ENCODE measurements at regions not wholly inside any gene's neighbourhood (a gene's known extent, or its start where the extent isn't known, plus 50 kb on each side); places are given as distances from the start of the nearest gene placed in this dataset.

GRCh38 chr2:192828947-192829346 is 634.2 kb upstream of the TMEFF2 start:
- TF ChIP-seq CTCF (IDR thresholded peaks at IDR 0.05) = no peak
- TF ChIP-seq EZH2 (IDR thresholded peaks at IDR 0.05; ENCODE audit: borderline replicate concordance, insufficient read depth, low read depth, low read length, poor library complexity, severe bottlenecking) = no peak

Data from B cell (primary cell).